Neural progenitor cell (in vitro differentiated cells): ENCODE measurements at regions not wholly inside any gene's neighbourhood (a gene's known extent, or its start where the extent isn't known, plus 50 kb on each side); places are given as distances from the start of the nearest gene placed in this dataset.

Experiments
- EZH2 ChIP-seq: fragments of 200-600 bp; sonication (generic); IDR thresholded peaks from 2 replicates; pipeline ENCODE4 v1.6.1; 2017; ENCODE audit warnings: antibody characterized with exemption, mild to moderate bottlenecking, moderate library complexity
- TF ChIP-seq, protein P1 (sequence below): fragments of 200-600 bp; sonication (generic); IDR thresholded peaks from 2 replicates; pipeline ENCODE4 v1.5.1; 2017; ENCODE audit warnings: antibody characterized with exemption, mild to moderate bottlenecking

DNA sequence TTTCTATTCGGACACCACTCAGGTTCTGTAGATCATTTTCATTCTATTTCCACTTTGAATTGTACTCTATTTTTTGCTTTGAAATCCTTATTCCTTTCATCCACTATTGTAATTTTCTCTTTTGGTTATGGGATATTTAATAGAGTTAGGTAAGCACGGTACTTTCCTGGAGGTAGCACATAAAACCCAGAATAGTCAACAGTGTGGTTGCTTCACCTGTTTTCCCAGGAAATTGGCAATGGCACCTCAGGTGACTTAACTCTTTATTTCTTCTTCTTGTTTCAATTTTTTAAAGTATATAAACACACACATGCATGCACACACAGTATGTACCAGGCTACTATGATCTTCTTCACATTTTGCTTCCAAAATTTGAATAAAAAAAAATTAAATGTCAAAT, 682.0 kb upstream of the TMEFF2 start:
- TF ChIP-seq, protein P1, sequence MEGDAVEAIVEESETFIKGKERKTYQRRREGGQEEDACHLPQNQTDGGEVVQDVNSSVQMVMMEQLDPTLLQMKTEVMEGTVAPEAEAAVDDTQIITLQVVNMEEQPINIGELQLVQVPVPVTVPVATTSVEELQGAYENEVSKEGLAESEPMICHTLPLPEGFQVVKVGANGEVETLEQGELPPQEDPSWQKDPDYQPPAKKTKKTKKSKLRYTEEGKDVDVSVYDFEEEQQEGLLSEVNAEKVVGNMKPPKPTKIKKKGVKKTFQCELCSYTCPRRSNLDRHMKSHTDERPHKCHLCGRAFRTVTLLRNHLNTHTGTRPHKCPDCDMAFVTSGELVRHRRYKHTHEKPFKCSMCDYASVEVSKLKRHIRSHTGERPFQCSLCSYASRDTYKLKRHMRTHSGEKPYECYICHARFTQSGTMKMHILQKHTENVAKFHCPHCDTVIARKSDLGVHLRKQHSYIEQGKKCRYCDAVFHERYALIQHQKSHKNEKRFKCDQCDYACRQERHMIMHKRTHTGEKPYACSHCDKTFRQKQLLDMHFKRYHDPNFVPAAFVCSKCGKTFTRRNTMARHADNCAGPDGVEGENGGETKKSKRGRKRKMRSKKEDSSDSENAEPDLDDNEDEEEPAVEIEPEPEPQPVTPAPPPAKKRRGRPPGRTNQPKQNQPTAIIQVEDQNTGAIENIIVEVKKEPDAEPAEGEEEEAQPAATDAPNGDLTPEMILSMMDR: no peak
- no peak for TF ChIP-seq EZH2
